ENCODE measurements at regions not wholly inside any gene's neighbourhood (a gene's known extent, or its start where the extent isn't known, plus 50 kb on each side); places are given as distances from the start of the nearest gene placed in this dataset.

GRCh38 chr14:81681541-81681940 lies 147.9 kb upstream of the SEL1L start:
- TF ChIP-seq POLR2A (IDR thresholded peaks at IDR 0.05) (no peak), CTCF (IDR thresholded peaks at IDR 0.05) (no peak)
